MG63 (cell line): ENCODE measurements at regions not wholly inside any gene's neighbourhood (a gene's known extent, or its start where the extent isn't known, plus 50 kb on each side); places are given as distances from the start of the nearest gene placed in this dataset.
A peak's percentile ranks its signal among the peaks of the same experiment; 100 is the strongest.

ENCODE experiments used
- DNase-seq: peaks from one replicate; pipeline ENCODE4 v3.0.0-alpha.2; 2020
- H3K27me3 ChIP-seq: fragments of 250-450 bp; sonication (Bioruptor Pico); 2 replicates; pipeline ENCODE4 v1.5.1; 2020; ENCODE audit warnings: mild to moderate bottlenecking, moderate library complexity
- H3K36me3 ChIP-seq: fragments of 250-450 bp; sonication (Bioruptor Pico); 2 replicates; pipeline ENCODE4 v1.5.1; 2020; ENCODE audit warnings: mild to moderate bottlenecking, moderate library complexity
- H3K4me3 ChIP-seq: fragments of 250-450 bp; sonication (Bioruptor Pico); 2 replicates; pipeline ENCODE4 v1.5.1; 2020; ENCODE audit warnings: mild to moderate bottlenecking, moderate library complexity
- H3K9me3 ChIP-seq: fragments of 250-450 bp; sonication (Bioruptor Pico); 2 replicates; pipeline ENCODE4 v1.5.1; 2020; ENCODE audit warnings: mild to moderate bottlenecking, moderate library complexity

DNA sequence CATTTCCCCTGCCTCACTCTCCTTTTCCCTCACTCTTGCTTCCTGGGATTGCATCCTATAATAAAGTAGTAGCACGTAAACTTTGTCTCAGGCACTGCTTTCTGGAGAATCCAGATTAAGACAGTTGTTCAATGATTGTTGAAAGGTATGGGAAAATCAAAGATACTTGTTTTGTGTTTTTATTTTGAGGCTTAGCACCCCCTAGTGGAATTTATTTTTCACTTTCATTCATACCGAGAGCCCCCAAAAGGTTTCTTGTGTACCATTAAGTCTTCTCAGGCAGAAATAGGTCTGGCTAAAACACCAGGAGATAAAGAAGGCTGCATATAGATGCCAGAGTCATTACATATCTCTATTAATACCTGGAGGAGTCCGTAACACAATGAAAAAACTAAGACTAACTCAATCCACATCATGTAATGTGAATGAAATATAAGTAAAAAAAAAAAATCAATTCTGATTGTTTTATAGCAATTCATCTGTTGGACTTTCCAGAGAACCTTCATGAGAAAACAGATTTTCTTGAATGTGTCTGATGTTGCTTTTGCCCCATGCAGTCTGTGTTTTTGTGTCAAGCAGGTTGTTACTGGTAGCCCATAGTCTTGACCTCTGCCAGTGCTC lies 103.5 kb downstream of the RPE65 start:
- DNase-seq, result no peak
- Histone ChIP-seq H3K4me3 (no peak overlapping the region), H3K9me3 (no peaks in the 10 kb centered on the region), H3K27me3 (no peaks in the 10 kb centered on the region), H3K36me3 (no peaks in the 10 kb centered on the region)

DNA sequence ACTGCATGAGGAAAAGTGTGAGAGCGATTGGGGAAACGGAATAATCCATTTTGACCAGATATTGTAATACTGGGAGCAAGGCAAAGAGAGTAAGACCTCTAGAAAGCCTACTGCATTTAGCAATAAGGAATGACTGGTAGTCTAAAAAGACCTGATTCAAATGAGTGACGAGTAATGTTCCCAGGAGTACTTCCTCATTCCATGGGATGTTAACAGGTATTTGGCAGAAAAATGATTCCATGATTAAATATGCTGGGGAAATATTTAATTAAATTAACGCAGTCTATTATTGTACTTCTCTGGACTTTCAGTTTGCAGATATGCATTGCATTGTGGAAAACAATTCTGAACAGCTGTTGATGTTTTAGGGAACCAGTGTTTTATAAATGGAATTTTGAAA lies 105.5 kb downstream of the RPE65 start:
- Histone ChIP-seq H3K36me3 (no peaks in the 10 kb centered on the region), H3K9me3 (no peaks in the 10 kb centered on the region), H3K27me3 (no peaks in the 10 kb centered on the region), H3K4me3 (no peak overlapping the region)
- no peak for DNase-seq

DNA sequence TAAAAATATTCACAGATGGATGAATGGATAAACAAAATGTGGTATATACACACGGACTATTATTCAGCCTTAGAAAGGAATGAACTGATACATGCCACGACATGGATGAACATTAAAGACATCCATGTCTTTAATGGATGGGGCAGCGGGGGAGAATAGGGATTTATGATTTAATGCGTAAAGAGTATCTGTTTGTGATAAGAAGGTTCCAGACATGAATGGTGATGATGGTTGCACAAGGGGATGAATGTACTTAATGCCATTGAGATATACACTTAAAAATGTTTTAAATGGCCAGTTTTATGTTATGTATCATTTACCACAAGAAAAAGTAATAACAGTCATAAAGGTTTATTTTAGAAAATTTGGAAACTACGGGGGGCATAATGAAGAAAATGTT lies 108.6 kb upstream of the WLS start:
- H3K4me3 ChIP-seq, result no peak overlapping the region
- H3K27me3 ChIP-seq, result no peaks in the 10 kb centered on the region
- H3K36me3 ChIP-seq, result no peaks in the 10 kb centered on the region
- no peak for DNase-seq
- no peaks in the 10 kb centered on the region for H3K9me3 ChIP-seq

DNA sequence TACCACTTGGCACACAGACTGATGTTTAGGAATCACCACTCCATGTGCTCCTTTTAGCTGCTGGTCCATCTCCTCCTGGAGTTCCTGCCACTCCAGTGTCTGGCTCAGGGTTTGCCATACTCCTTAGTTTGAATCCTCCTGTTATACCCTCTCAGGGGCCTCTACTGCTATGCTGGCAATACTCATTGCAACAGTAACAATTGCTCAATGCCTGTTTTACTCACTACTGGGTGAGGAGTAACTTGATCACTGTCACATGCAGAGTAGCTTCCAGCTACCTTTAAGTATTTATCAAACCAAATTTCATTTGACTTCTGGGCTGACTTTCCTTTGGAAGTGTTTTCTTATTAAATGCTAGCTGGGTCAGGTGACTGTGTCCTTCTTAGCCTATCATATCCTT lies 107.2 kb upstream of the WLS start:
- DNase-seq, result no peak
- no peaks in the 10 kb centered on the region for H3K36me3 ChIP-seq
- H3K4me3 ChIP-seq, result no peak overlapping the region
- H3K27me3 ChIP-seq, result no peaks in the 10 kb centered on the region
- no peaks in the 10 kb centered on the region for H3K9me3 ChIP-seq

DNA sequence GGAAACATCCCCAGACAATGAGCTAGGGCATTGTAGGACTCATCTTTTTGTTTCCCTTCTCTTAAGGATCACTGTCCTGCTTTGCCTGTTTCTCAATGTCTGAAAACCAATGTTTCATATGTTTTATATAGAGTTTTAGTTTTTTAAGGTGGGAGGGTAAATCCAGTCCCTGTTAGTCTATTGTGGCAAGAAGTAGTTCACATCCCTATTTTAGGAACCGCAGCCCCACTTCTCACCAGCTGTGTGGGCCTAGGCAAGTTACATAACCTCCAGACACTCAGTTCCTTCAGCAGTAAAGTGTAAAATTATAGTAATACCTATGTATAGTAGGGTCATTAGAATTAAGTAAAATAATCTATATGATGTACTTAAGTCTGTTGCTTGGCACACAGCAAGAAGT lies 105.8 kb upstream of the WLS start:
- Histone ChIP-seq H3K27me3 (no peaks in the 10 kb centered on the region), H3K9me3 (no peaks in the 10 kb centered on the region), H3K36me3 (no peaks in the 10 kb centered on the region), H3K4me3 (no peak overlapping the region)
- no peak for DNase-seq

DNA sequence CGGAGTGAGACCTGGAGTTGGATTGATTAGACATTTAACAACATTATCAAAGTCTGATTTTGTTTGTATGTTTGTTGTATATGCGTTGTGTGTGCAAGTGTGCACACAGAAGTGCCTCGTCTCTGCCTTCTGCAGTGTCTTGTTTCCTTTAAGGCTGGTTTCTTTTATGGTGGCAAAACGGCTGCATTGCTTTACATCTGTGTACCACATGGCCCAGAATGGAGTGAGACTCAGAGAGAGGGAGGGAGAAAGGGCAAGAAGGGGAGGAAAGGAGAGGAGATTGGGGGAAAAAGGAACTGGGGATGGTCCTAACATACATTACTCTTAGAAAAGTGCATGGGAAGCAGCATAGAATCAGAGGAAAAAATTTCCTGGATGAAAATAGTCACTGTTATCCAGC lies 99.7 kb upstream of the WLS start:
- Histone ChIP-seq H3K36me3 (no peaks in the 10 kb centered on the region), H3K4me3 (no peak overlapping the region), H3K27me3 (no peaks in the 10 kb centered on the region), H3K9me3 (no peaks in the 10 kb centered on the region)
- no peak for DNase-seq

DNA sequence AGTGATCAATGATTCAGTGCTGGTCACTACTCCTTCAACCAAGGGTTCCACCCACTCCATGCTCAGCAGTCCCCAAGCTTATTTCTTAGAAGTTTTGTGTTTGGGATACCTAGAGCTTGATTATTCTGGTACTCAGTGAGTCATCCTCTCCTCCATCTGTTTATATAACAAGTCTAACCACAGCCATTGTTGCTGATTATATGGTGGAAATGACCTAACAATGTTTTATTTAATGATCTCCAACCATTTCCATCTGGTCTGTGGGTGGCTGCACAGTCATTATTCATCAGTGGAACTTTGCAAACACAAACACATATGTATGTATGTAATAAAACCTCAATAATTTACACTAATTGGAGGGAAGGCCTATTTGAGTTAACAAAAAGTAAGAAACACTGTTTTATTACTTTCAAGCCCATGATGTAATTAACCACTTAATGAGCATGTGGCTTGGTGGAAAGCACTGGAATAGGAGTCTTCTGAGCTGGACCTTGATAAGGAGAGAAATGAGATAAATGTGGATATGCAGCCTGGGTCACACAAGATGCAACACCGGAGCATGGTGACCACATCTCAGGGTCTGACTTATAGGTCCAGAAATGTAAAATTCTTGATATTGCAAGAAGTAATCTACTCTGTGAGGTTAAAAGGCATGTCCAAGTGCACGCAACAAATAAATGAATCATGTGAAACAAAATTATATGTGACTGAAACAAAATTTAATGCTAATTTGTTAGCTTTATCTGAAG lies 99.0 kb upstream of the WLS start:
- H3K36me3 ChIP-seq, result no peaks in the 10 kb centered on the region
- DNase-seq, result peak; percentile 66
- no peaks in the 10 kb centered on the region for H3K9me3 ChIP-seq
- H3K4me3 ChIP-seq, result no peak overlapping the region
- no peaks in the 10 kb centered on the region for H3K27me3 ChIP-seq

DNA sequence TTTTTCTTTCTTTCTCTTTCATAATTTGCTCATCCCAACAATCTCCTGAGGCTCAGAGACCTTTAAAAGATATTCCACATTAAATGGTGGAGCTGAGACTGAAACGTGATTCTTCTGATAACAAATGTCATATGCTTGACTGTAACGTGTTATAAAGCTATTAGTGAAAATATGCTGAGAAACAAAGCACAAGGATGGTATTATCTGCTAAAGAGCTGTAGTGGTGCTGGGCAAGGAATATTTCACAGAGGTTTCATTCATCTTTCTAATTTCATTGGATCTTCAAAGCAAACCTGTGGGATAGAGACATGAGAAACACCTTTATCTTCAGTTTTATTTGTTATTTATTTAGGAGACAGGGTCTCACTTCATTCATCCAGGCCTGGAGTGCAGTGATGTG lies 98.1 kb upstream of the WLS start:
- Histone ChIP-seq H3K36me3 (no peaks in the 10 kb centered on the region), H3K4me3 (no peak overlapping the region), H3K9me3 (0 out of 2 replicates have a peak, but pooled peaks cover 4% of the 10 kb centered on the region), H3K27me3 (no peaks in the 10 kb centered on the region)
- DNase-seq, result no peak

DNA sequence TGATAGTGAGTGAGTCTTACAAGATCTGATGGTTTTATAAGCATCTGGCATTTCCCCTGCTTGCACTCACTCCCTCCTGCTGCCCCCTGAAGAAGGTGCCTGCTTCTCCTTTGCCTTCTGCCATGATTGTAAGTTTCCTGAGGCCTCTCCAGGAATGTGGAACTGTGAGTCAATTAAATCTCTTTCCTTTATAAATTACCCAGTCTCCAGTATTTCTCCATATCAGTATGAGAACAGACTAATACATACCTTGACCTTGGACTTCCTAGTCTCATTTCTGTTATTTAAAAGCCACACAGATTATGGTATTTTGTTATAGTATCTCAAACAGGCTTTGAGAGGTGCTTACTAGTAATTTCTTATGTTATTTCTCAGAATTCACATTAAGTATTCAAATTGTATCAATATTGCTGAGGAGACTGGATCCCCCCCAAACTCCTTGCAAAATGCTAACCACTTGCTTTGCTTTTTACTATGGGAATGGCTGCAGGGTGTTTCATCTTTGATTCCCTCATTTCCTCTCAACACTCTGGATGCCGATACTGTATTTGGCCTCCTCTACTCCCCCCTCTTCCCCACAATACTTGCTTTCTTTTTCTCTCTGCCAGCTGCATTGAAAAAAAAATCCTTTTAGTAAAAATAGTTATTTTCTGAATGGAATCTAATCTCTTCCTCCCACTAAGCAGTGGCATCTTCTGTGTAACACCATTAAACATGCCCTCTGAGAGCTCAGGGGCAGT lies 96.9 kb upstream of the WLS start:
- no peaks in the 10 kb centered on the region for H3K36me3 ChIP-seq
- H3K4me3 ChIP-seq, result no peak overlapping the region
- H3K27me3 ChIP-seq, result no peaks in the 10 kb centered on the region
- 0 out of 2 replicates have a peak, but pooled peaks cover 4% of the 10 kb centered on the region for H3K9me3 ChIP-seq
- DNase-seq, result no peak

DNA sequence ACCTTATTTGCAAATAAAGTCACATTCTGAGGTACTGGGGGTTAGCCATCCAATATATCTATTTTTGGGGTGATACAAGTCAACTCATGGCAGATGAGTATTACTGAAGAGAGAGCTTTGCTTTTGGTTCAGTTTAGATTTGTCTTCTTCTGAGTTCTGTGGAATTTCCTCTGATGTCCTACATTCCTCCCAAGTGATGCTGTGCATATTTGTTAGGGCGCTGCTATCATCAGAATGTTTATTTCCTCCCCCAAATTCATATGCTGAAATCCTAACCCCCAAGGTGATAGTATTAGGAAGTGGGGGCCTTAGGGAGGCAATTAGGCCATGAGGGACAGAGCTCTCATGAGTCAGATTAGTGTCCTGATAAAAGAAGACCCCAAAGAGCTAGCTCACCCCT lies 96.2 kb upstream of the WLS start:
- Histone ChIP-seq H3K36me3 (no peaks in the 10 kb centered on the region), H3K9me3 (0 out of 2 replicates have a peak, but pooled peaks cover 4% of the 10 kb centered on the region), H3K27me3 (no peaks in the 10 kb centered on the region), H3K4me3 (no peak overlapping the region)
- no peak for DNase-seq

DNA sequence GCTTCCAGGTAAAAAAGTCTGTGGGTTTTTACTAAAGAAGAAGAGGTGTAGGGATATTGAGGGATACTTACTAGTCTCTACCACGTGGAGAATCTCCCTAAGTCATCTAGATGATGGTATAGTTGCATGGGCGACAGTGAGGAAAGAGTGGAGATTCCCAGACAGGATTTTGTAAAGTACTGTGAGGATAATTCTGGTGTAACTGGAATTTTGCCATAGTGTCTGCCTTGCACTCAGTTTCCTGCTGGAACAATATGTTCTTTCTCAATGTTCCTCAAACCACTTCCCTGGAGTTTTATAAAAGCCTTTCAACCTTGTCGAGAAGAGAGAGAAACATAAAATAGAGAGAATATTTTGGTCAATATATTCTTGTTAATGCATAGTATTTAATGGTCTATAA lies 95.1 kb upstream of the WLS start:
- no peaks in the 10 kb centered on the region for H3K36me3 ChIP-seq
- no peaks in the 10 kb centered on the region for H3K27me3 ChIP-seq
- H3K4me3 ChIP-seq, result no peak overlapping the region
- 0 out of 2 replicates have a peak, but pooled peaks cover 4% of the 10 kb centered on the region for H3K9me3 ChIP-seq
- no peak for DNase-seq

DNA sequence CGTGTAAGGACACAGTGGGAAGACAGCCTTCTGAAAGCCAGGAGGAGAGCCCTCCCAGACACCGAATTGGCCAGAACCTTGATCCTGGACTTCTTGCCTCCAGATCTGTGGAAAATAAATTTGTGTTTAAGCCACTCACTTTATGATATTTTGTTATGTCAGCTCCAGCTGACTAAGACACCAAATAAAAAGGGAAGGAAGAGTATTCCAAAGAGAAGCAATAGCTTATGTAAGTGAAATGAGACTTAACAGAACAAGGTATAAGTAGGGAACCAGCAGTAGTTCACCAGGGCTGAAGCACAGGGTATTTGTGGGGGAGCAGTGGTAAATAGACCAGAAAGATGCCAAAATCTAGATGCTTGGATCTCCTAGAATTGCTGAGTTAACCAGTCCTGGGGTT lies 94.2 kb upstream of the WLS start:
- Histone ChIP-seq H3K4me3 (no peak overlapping the region), H3K9me3 (0 out of 2 replicates have a peak, but pooled peaks cover 4% of the 10 kb centered on the region), H3K27me3 (no peaks in the 10 kb centered on the region), H3K36me3 (no peaks in the 10 kb centered on the region)
- no peak for DNase-seq

DNA sequence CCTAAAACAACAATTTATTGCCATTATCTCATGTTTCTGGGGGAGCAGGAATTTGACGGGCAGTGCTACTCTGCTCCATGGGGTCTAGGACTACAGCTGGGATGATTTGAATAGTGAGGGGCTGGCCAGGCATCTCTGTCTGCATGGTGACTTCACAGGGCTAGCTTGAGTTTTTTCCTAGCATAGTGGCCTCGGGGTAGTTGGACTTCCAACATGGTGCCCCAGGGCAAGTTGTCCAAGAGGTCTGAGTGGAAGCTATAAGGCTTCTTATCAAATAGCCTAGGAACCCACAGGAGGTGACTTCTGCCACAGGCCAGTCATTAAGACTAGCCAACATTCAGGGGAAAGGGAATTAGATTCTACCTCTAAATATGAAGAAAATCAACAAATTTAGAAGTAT lies 92.0 kb upstream of the WLS start:
- 0 out of 2 replicates have a peak, but pooled peaks cover 4% of the 10 kb centered on the region for H3K9me3 ChIP-seq
- H3K27me3 ChIP-seq, result no peaks in the 10 kb centered on the region
- DNase-seq, result no peak
- no peak overlapping the region for H3K4me3 ChIP-seq
- no peaks in the 10 kb centered on the region for H3K36me3 ChIP-seq

DNA sequence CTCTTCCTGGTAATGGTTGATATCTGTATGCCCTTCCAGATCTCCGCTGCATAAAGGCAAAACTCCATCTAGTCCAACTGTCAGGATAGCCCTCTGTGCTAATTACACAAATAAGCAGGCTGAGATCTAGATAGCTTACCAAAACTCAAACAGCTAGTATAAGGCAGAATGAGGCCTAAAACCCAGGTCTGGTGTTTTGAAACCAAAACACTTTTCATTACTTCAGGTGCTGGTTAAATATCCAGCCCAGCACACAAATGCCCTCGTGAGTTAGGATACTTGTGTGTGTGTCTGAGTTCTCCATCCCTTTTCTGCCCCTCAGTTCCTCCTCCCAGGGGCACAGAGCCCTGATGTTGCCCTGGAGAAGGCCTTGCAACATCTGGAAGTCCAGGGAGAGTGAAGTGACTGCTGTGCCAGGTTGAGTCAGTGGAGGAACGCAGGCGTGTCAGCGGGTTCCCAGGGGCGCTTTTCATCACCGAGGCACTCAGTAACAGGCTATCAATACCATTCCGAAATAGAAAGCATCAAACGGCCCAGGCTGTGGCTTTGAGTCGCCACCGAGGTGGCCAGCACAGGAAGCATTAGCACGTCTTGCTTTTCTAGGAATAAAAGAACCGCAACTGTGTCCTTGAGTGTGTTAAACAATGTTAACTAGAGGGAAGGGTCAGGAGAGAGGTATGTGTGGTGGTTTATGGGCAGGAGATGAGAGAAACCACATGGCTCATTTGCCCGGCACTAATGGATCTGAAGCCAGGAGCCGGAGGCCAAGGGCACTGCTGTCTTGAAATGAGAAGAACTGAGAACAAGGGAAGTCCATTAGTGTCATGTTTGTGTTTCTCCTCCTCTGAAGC lies 90.7 kb upstream of the WLS start:
- Histone ChIP-seq H3K27me3 (no peaks in the 10 kb centered on the region), H3K4me3 (no peak overlapping the region), H3K36me3 (no peaks in the 10 kb centered on the region), H3K9me3 (0 out of 2 replicates have a peak, but pooled peaks cover 4% of the 10 kb centered on the region)
- peak; percentile 80 for DNase-seq

DNA sequence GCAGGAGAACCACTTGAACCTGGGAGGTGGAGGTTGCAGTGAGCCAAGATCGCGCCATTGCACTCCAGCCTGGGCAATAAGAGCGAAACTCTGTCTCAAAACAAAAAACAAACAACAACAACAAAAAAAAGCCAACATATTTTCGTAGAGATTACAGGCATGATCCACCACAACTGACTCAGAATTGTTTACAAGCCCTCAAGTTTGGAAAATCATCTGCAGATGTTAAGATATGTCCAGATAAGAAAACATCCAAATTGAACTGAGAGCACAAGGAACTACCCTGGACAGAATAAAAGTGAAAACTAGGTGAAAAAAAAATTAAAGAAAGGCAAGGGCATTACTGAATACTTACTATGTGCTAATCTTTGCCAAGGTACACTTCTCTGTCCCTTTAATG lies 89.8 kb upstream of the WLS start:
- Histone ChIP-seq H3K27me3 (no peaks in the 10 kb centered on the region), H3K36me3 (no peaks in the 10 kb centered on the region), H3K9me3 (0 out of 2 replicates have a peak, but pooled peaks cover 4% of the 10 kb centered on the region), H3K4me3 (no peak overlapping the region)
- no peak for DNase-seq

DNA sequence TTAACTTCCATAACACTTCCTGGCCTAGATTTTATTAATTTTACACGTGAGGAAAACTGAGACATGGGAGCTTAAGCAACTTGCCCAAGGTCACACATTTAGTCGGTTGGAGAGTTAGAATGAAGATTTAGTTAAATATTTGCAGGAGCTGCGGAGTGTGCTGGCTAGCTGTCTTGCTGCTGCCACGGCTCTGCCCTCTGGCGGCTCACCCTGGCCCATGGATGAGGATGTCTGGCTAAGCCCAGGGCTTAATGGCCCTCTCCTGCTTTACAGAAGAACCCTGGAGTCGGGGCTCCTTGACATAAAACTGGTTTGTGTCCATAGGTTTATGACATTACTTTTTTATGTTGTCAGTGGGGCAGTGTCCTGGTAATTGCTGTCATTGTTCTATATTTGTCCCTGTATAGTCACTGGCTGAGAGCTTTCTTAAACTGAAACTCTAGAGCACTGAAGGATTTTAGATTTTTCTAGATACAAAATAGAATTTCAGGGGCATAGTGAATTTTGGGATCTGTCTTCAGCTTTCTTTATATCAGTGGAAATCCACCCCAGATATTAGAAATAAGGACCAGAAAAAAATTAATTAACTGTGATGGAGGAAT lies 88.9 kb upstream of the WLS start:
- no peaks in the 10 kb centered on the region for H3K36me3 ChIP-seq
- peak; percentile 49 for DNase-seq
- H3K4me3 ChIP-seq, result no peak overlapping the region
- 0 out of 2 replicates have a peak, but pooled peaks cover 4% of the 10 kb centered on the region for H3K9me3 ChIP-seq
- H3K27me3 ChIP-seq, result no peaks in the 10 kb centered on the region
